ENCODE measurements at regions not wholly inside any gene's neighbourhood (a gene's known extent, or its start where the extent isn't known, plus 50 kb on each side); places are given as distances from the start of the nearest gene placed in this dataset.

DNA sequence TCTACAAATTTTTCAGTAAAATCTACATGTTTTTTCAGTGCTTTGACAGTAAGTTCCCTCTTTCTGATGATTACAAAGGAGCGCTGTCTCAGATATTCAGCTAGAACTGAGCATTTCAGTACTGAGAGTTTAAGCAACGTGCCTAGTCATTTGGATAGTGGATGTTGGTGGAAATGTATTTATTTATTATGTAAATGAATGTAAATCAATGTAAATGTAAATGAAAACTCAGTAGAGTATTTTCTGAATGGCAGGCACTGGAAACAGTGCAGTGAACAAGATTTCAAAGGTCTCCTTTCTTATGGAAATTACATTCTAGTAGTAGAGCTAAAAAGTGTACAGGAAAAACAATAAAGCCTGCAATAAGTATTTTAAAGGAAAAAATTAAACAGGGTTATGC is 370.2 kb upstream of the SPANXN4 start:
- dilution Hi-C loops (cut with MboI; ENCODE audit: extremely low pct_ligation_motif_present, low sequenced_read_pairs): no loop called here
- no peak overlapping the region for H3K4me2 ChIP-seq (ENCODE audit: insufficient read depth, low read length)
- H3K27ac ChIP-seq (ENCODE audit: insufficient read depth, low read depth, low read length): no peak overlapping the region
- intact Hi-C loops (cut with micrococcal nuclease): no loop called here
- no peak overlapping the region for H3K9ac ChIP-seq (replicated peaks; ENCODE audit: extremely low read depth, insufficient read depth, low read length)
- CTCF ChIA-PET: no interaction called here
- DNase-seq (ENCODE audit: low read depth, low spot score): no peak
- no peaks in the 10 kb centered on the region for H3K9me1 ChIP-seq (replicated peaks; ENCODE audit: control insufficient read depth, extremely low read depth, insufficient read depth, low read length)
- POLR2A ChIA-PET: no interaction called here
- H3K79me2 ChIP-seq (ENCODE audit: control insufficient read depth, insufficient read depth, low read length): no peaks in the 10 kb centered on the region
- no peak overlapping the region for H3K4me3 ChIP-seq (replicated peaks in 1 of 3; ENCODE audit: insufficient read depth in 1 of 3, low read depth in 1 of 3, low read length in 3 of 3)
- no peaks in the 10 kb centered on the region for H3K4me1 ChIP-seq (ENCODE audit: control insufficient read depth, extremely low read depth, insufficient read depth, low read length)
- H3K27me3 ChIP-seq (ENCODE audit: control insufficient read depth in 2 of 2, insufficient read depth in 2 of 2, low read length in 2 of 2): no peaks in the 10 kb centered on the region
- H3K9me3 ChIP-seq (replicated peaks; ENCODE audit: control insufficient read depth, insufficient read depth, low read length): no peaks in the 10 kb centered on the region
- no peaks in the 10 kb centered on the region for H4K20me1 ChIP-seq (replicated peaks; ENCODE audit: control insufficient read depth, extremely low read depth, insufficient read depth, low read length)
- TF ChIP-seq MAX (IDR thresholded peaks at IDR 0.05; ENCODE audit: insufficient read depth, insufficient read length) (no peak), MYC (IDR thresholded peaks at IDR 0.05; ENCODE audit: low read depth, low read length) (no peak), POLR2AphosphoS5 (IDR thresholded peaks at IDR 0.05; ENCODE audit: insufficient read depth, low read depth, low read length) (no peak), POLR2A (IDR thresholded peaks at IDR 0.05; ENCODE audit: low read depth, low read length) (no peak), FOS (IDR thresholded peaks at IDR 0.05; ENCODE audit: borderline replicate concordance, insufficient read depth, low read length) (no peak), EZH2 (IDR thresholded peaks at IDR 0.05; ENCODE audit: borderline replicate concordance, low read depth, low read length, severe bottlenecking) (no peak), GATA2 (IDR thresholded peaks at IDR 0.05; ENCODE audit: insufficient read depth, insufficient read length, low read depth, low read length) (no peak), CTCF (IDR thresholded peaks at IDR 0.05; ENCODE audit: extremely low read depth in 1 of 2, insufficient read depth in 1 of 2, low read depth in 1 of 2, low read length in 2 of 2) (no peak), JUN (IDR thresholded peaks at IDR 0.05; ENCODE audit: borderline replicate concordance, insufficient read depth, insufficient read length, low read depth) (no peak)
- BruUV-seq (replicated peaks): no TSS peak
- no peaks in the 10 kb centered on the region for H3K36me3 ChIP-seq (ENCODE audit: control insufficient read depth in 2 of 2, extremely low read depth in 1 of 2, insufficient read depth in 2 of 2, low read length in 2 of 2)
- H2AFZ ChIP-seq (ENCODE audit: low read depth, low read length): no peak overlapping the region
- FAIRE-seq: no peak
